Activated CD4-positive, alpha-beta T cell treated with anti-CD3 and anti-CD28 coated beads for 48 hours (primary cell): ENCODE measurements at regions not wholly inside any gene's neighbourhood (a gene's known extent, or its start where the extent isn't known, plus 50 kb on each side); places are given as distances from the start of the nearest gene placed in this dataset.

Source experiments
- DNase-seq: peaks from one replicate; pipeline ENCODE4 v3.0.0-alpha.2; 2020

DNA sequence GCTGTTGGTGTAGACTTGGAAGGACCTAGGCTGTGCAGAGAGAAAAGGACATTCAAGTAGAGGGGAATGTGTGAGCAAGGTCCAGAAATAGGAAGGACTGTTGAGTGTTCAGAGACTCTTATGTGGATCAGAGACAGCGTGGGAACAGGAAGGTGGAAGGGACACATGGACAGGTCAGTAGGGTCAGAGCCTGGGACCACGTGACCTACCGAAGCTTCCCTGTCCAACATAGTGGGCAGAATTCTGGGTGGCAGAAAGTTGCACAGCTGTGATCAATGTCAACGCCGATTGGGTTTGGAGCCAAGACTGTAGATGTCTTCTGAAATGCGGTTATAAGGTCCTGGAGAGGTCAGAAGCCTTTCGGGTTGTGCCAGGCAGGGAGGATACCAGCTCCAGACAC is 195.9 kb upstream of the MKI67 start:
- DNase-seq = no peak

- no peak for DNase-seq
Measured at GRCh38 chr10:128322950-128323349, 196.7 kb upstream of the MKI67 start.

- DNase-seq = no peak
Measured at GRCh38 chr10:128324058-128324827, 198.0 kb upstream of the MKI67 start.

DNA sequence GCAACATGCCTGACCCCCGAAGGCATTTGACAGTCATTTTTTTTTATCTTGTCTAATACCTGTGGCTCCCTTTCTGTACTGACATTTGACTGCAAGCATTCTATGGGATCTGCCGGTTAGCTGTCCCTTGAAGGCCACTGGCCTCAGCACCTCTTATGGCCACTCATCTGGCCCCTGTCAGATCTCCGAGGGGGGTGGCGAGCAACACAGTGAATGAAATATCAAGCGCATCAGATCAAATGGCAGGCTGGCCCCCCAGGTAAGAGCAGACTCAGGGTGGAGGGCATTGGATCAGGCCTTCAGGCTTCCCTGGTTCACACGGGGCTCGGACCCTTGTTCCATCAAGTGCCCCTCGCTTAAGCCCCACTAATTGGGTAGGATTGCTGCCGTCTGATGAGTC is 199.6 kb upstream of the MKI67 start:
- no peak for DNase-seq

GRCh38 chr10:128326251-128326650 is 200.0 kb upstream of the MKI67 start:
- DNase-seq = no peak

DNA sequence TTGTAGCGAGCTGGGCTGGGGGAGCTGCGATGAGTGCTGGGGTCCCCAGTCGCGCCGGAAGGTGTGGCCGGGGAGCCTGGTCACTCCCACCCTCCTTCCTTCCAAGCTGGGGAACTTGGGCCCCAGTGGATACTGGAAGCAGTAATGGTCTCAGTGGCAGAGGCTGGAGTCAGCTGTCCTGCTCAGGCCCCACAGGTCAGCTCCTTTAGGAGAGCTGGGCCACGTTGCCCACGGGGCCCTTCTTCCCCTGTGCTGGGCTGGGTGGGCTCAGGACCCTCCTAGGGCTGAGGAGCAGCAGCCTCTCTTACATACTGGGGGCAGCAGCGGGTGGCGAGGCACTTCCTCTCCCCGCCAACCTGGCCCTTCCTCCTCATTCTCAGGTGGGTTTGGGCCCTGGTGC is 200.6 kb upstream of the MKI67 start:
- DNase-seq = no peak

DNA sequence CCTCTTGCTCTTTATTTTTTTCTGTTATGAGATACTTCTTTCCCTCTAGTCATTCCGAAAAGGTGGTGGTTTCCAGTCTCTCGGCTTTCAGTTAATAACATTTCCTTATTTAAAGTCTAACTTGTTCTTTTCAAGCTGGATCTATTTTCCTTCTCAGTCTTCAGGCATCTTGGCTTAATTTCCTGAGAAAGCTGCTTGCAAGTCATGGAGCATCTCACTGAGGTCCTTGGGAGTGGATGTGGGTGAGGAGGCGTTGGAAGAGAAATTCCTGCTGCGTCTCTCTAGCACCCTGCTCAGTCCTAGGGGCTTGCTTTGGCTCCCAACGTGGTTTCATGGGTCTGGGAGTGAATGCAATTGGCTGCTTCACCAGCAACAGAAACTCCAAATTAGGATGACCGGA is 210.2 kb upstream of the MKI67 start:
- no peak for DNase-seq

DNA sequence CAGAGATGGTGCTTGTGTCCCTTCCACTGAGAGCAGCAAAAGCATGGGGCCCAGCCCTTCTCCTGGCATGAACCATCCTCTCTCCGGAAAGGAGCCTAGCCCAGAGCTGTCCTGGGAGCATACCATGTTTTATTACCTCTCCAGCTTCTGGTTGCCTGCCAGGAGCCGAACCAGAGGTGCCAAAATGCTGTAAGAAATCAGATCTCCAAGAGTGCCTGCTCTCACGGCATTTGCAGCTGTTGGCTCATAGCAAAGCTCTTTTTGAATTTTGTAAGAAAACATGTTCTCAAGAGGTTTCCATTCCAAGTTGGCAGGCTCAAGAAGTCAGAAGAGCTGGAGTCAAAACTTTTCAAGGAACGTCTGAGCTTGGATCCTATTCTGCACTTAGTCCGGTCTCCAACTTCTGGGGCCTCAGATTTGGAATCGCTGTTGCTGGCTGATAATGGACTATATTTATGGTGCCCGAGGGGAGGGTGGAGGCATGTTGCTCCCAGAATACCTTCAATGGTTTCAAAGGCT is 211.7 kb upstream of the MKI67 start:
- no peak for DNase-seq

GRCh38 chr10:128338951-128339350 is 212.7 kb upstream of the MKI67 start:
- no peak for DNase-seq

GRCh38 chr10:128339753-128340152 is 213.5 kb upstream of the MKI67 start:
- no peak for DNase-seq

- no peak for DNase-seq
Measured at GRCh38 chr10:128345353-128345752, 219.1 kb upstream of the MKI67 start.

DNA sequence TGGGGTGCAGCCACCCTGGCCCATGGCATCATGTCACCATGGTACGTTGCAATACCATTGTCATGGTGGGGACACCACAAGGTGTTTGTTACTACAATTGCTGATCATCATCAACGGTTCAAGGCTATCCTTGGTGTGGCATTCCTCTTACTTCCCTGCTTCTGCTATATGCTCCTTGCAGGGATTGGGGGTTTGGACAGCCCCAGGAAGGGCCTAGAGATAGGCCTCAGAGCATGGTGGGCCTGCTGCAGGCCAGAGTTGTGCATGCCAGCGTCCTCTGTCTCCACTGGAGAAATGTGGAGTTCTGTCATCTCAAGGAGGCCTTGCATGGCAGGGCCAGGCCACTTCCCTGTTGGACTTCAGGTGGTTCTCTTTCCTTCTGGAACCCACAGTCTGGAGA is 234.6 kb upstream of the MKI67 start:
- no peak for DNase-seq

DNA sequence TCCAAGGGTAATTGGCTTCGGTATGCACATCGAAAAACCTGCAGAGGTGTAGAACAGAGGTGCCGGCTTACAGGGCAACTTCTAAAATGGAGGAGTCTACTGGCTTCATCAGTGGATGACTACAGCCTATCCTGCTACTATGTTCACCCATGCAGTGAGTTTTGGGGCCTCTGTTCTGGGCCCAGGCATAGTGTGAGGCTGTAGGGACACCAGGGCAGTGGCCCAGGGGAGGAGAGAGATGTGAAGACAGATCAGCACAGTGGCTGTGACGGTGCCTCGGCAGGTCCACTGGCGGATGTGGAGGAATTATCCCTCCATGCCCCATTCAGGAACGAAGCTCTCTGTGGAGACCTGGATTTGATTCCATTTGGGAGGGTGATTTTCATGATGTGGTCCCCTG is 235.3 kb upstream of the MKI67 start:
- no peak for DNase-seq

GRCh38 chr10:128362514-128362913 is 236.3 kb upstream of the MKI67 start:
- no peak for DNase-seq

- no peak for DNase-seq
Measured at GRCh38 chr10:128364631-128365030, 238.4 kb upstream of the MKI67 start.

DNA sequence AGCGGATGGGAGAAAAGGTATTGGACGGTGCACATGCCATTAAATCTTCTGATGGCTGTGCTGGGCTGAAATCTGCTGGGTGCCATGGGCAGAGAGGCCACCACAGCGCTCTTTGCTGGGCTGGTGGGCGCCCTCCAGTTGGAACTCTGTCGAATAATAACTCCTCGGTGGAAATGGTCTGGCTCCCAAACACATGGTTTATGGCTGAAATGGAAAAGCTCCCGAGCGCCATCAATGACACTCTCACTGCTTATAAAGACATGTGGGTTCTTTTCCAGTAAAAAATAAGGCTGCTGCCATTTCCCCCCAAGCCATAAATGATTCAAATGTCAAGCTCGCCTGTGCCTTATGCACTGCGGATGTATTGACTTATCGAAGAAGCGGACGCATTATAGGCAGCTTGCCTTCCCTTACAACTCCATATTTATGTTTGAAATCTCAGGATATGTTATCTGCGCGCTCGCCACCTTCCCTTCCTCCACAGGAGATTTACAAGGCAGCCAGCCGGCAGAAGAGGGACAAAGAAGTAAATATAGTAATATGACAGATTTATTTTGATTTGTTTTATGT is 239.0 kb upstream of the MKI67 start:
- no peak for DNase-seq

GRCh38 chr10:128367807-128368206 is 241.6 kb upstream of the MKI67 start:
- no peak for DNase-seq

DNA sequence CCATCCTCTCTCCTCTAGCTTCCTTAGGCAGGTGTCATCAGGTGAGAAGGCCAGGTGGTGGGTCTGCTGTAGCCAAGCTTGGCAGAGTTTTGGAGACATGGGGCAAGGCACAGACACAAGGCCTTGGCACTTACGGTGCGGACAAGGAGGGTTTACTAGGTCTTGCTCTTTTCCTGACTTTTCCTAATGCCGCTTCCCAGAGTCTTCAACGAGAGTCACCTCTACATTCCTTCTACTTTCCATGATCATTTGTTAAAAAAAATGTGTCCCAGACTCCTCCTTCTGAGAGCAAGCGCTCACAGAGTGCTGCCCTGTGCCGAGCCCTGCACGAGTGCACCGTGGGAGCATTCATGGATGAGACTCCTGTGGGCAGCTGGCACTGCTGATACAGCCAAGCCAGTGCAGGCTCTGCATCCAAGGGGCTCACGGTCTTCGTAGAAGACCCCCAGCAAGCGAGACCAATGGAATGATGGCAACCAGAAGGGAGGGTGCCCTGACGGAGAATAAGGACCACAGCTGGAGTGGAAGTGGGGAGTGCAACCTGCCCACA is 243.0 kb upstream of the MKI67 start:
- no peak for DNase-seq

DNA sequence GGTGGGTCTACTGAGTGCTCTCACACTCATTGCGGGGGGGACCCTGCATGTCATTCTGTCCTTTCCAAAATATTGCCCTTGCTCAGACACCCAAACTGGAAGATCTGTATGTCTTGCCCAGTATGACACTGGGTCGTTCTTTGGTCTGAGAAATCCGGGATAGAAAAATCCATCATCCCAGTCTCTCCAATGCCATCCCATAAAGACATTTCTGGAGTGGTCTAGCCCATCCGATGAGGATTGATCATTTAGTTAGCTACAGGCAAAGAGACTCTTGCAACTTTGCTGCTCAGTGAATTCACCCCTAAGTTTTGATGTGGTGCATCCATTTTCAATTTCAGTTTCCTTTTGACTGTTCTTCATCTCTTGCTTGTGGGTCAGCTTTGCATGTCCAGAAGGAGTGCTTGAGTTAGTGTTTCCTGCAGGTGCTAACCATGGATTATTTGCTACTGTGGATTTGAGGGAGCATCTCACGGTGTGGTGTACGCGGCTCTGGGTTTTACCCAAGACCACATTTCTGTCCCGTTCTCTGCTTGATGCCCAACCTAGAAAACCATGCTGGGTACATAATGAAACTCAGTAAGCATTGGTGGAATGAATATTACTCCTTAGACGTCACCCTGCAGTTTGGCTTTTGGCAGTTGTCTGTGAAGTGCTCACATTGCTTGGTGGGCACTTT is 247.0 kb upstream of the MKI67 start:
- DNase-seq = no peak

DNA sequence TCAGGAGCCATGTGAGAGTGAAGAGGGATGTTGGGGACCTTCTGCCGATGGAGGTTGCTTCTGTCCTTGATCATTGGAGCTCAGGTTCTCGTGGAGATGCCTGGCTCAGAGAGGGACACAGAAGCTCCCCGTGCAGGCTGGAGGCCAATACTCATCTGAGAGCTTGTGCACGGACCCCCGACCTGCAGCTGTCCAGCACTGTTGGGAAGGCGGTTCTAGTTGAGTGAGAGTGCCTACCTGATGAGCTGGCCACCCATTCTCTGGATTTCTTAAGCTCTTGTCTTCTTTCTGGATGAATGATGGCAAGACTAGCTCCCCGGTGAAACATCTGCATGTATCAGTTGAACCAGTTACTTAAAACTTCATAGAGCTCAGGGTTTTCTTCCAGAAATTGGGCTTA is 247.6 kb upstream of the MKI67 start:
- no peak for DNase-seq

DNA sequence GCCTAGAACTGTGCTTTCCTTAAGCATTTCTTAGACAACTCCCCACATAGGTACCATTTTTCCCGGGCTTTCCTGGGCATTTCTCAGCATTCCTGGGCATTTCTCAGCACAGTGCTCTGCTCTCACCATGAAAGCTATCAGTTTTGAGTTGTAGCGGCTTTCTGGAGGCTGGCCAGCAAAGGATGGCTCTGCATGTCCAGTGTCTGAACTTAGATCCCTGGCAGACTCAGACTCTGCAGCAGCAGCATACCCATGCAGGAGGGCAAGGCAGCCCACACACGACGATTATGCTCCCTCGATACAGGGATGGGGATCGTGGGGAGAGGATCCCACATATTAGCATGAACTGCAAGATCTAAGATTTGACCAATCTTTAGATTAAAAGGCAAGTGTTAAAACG is 248.9 kb upstream of the MKI67 start:
- DNase-seq = no peak

GRCh38 chr10:128377364-128377987 is 251.3 kb upstream of the MKI67 start:
- no peak for DNase-seq

DNA sequence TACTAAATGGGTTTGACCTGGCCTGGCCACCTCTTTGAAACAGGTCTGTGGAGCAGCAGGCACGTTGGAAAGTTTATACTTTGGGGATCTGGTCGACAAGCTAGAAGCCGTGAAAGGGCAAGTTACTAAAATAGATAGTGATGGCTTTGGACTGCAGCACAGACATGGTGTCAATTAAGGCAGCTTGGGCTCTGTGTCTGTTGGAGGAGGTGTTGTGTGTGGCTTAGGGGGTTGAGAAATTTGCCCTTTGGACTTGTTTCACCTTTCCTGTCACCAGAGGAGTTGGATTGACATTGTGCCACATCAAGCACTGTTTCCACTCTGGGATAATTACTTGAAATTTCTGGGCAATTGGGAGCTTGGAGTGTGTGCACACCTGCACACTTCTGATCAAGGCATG is 251.8 kb upstream of the MKI67 start:
- DNase-seq = no peak
